Liver (tissue), 8 donors: ENCODE measurements at regions not wholly inside any gene's neighbourhood (a gene's known extent, or its start where the extent isn't known, plus 50 kb on each side); places are given as distances from the start of the nearest gene placed in this dataset.

Experiments used
- DNase-seq: peaks from one replicate; pipeline ENCODE4 v3.0.0-alpha.2; 2017; ENCODE audit warnings: low spot score
- H3K27ac ChIP-seq, 2 donors: one replicate each; pipeline ENCODE4 v1.7.0; 2013; ENCODE audit warnings: inconsistent platforms in 2 of 2, low read length in 2 of 2, control low read depth in 1 of 2, low read depth in 1 of 2, mild to moderate bottlenecking in 1 of 2
- H3K27me3 ChIP-seq, 4 donors: one replicate each; pipeline versions ENCODE4 v1.6.1 to v1.7.0; 2013; ENCODE audit warnings: low read length in 3 of 4, inconsistent platforms in 1 of 4, mild to moderate bottlenecking in 1 of 4, moderate library complexity in 1 of 4; ENCODE audit not compliant: control insufficient read depth in 4 of 4, insufficient read depth in 4 of 4
- H3K36me3 ChIP-seq, 4 donors: one replicate each; pipeline versions ENCODE4 v1.6.1 to v1.7.0; 2013; ENCODE audit warnings: low read length in 3 of 4, mild to moderate bottlenecking in 3 of 4, low read depth in 1 of 4, moderate library complexity in 1 of 4; ENCODE audit not compliant: control insufficient read depth in 4 of 4, insufficient read depth in 3 of 4
- H3K4me1 ChIP-seq, 4 donors: one replicate each; pipeline versions ENCODE4 v1.6.1 to v1.7.0; 2013; ENCODE audit warnings: low read length in 3 of 4, mild to moderate bottlenecking in 3 of 4, moderate library complexity in 1 of 4; ENCODE audit not compliant: control insufficient read depth in 4 of 4, insufficient read depth in 4 of 4
- H3K4me3 ChIP-seq, 3 donors: one replicate each; pipeline versions ENCODE4 v1.6.1 to v1.7.0; 2013; ENCODE audit warnings: low read length in 3 of 3, control low read depth in 1 of 3, low read depth in 1 of 3, mild to moderate bottlenecking in 1 of 3
- H3K9ac ChIP-seq, 2 donors: one replicate each; pipeline ENCODE4 v1.7.0; 2013; ENCODE audit warnings: low read length in 2 of 2, mild to moderate bottlenecking in 2 of 2, moderate library complexity in 2 of 2, control low read depth in 1 of 2, low read depth in 1 of 2
- H3K9me3 ChIP-seq, 4 donors: one replicate each; pipeline versions ENCODE4 v1.6.1 to v1.7.0; 2013; ENCODE audit warnings: low read length in 3 of 4; ENCODE audit not compliant: control insufficient read depth in 4 of 4
- HNF4G ChIP-seq: IDR thresholded peaks from 2 replicates; pipeline ENCODE4 v1.6.1; 2016; ENCODE audit warnings: antibody characterized with exemption
- MAX ChIP-seq: IDR thresholded peaks from 2 replicates; pipeline ENCODE4 v1.6.1; 2016; ENCODE audit warnings: antibody characterized with exemption
- NR2F2 ChIP-seq: IDR thresholded peaks from 2 replicates; pipeline ENCODE4 v1.6.1; 2016; ENCODE audit warnings: antibody characterized with exemption
- RAD21 ChIP-seq, 2 donors: IDR thresholded peaks; 2 replicates each; pipeline ENCODE4 v1.6.1; 2016; ENCODE audit warnings: antibody characterized with exemption in 2 of 2, mild to moderate bottlenecking in 2 of 2
- REST ChIP-seq: IDR thresholded peaks from 2 replicates; pipeline ENCODE4 v1.6.1; 2016; ENCODE audit warnings: antibody characterized with exemption, mild to moderate bottlenecking
- TAF1 ChIP-seq: conservative IDR thresholded peaks from 2 replicates; pipeline ENCODE4 v1.6.1; 2016; ENCODE audit warnings: antibody characterized with exemption, mild to moderate bottlenecking
- ZBTB33 ChIP-seq: IDR thresholded peaks from 2 replicates; pipeline ENCODE4 v1.6.1; 2016; ENCODE audit warnings: antibody characterized with exemption
- WGBS: extraction: QIAGEN DNeasy Blood & Tissue Kit; methylation state at CpG from one replicate; pipeline ENCODE4 v1.1.7; 2013; 5-methylcytosine and 5-hydroxymethylcytosine counted together
- TF ChIP-seq, protein P1 (sequence below): fragments of 150-350 bp; IDR thresholded peaks from 2 replicates; pipeline ENCODE4 v1.5.1; 2017; ENCODE audit warnings: improper control_type of control experiment, low read depth, low read length; ENCODE audit not compliant: missing input control
- TF ChIP-seq, protein P2 (sequence below): IDR thresholded peaks from 2 replicates; pipeline ENCODE4 v1.6.1; 2016; ENCODE audit warnings: antibody characterized with exemption
- donor health status: healthy.
- donor health status: healthy.
- donor health status: healthy.
- donor health status: healthy.
- donor health status: healthy.

GRCh38 chr19:30729451-30729850 lies 357.3 kb downstream of the ZNF536 start:
- no peaks in the 10 kb centered on the region for H3K36me3 ChIP-seq
- H3K9ac ChIP-seq, result no peak overlapping the region
- H3K9me3 ChIP-seq, result no peaks in the 10 kb centered on the region
- no peak for DNase-seq
- no peak overlapping the region for H3K4me3 ChIP-seq
- TF ChIP-seq TAF1 (no peak), MAX (no peak), HNF4G (no peak), NR2F2 (no peak)
- 73% methylated on average over 6 of the region's 6 CpGs for WGBS
- H3K4me1 ChIP-seq, result no peaks in the 10 kb centered on the region
- no peaks in the 10 kb centered on the region for H3K27me3 ChIP-seq
- H3K27ac ChIP-seq, result no peak overlapping the region

- H3K4me3 ChIP-seq, result no peak overlapping the region
- no peaks in the 10 kb centered on the region for H3K9me3 ChIP-seq
- WGBS, result 92% methylated on average over 9 of the region's 9 CpGs
- no peaks in the 10 kb centered on the region for H3K36me3 ChIP-seq
- DNase-seq, result no peak
- no peak overlapping the region for H3K27ac ChIP-seq
- peaks cover 0 to 12% (median 4%) of the 10 kb centered on the region in 4 donors for H3K4me1 ChIP-seq
- H3K9ac ChIP-seq, result no peak overlapping the region
- no peaks in the 10 kb centered on the region for H3K27me3 ChIP-seq
- TF ChIP-seq, protein P1, sequence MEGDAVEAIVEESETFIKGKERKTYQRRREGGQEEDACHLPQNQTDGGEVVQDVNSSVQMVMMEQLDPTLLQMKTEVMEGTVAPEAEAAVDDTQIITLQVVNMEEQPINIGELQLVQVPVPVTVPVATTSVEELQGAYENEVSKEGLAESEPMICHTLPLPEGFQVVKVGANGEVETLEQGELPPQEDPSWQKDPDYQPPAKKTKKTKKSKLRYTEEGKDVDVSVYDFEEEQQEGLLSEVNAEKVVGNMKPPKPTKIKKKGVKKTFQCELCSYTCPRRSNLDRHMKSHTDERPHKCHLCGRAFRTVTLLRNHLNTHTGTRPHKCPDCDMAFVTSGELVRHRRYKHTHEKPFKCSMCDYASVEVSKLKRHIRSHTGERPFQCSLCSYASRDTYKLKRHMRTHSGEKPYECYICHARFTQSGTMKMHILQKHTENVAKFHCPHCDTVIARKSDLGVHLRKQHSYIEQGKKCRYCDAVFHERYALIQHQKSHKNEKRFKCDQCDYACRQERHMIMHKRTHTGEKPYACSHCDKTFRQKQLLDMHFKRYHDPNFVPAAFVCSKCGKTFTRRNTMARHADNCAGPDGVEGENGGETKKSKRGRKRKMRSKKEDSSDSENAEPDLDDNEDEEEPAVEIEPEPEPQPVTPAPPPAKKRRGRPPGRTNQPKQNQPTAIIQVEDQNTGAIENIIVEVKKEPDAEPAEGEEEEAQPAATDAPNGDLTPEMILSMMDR, result no peak
- TF ChIP-seq NR2F2, result no peak
- no peak for TF ChIP-seq REST
- TF ChIP-seq, protein P2, sequence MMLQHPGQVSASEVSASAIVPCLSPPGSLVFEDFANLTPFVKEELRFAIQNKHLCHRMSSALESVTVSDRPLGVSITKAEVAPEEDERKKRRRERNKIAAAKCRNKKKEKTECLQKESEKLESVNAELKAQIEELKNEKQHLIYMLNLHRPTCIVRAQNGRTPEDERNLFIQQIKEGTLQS, result no peak
- TF ChIP-seq ZBTB33, result no peak
These were observed 350.6 kb downstream of the ZNF536 start for GRCh38 chr19:30722761-30723160.

- peaks cover 0 to 12% (median 4%) of the 10 kb centered on the region in 4 donors for H3K4me1 ChIP-seq
- H3K27ac ChIP-seq, result no peak overlapping the region
- 92% methylated on average over 8 of the region's 8 CpGs for WGBS
- no peaks in the 10 kb centered on the region for H3K9me3 ChIP-seq
- no peaks in the 10 kb centered on the region for H3K27me3 ChIP-seq
- H3K4me3 ChIP-seq, result no peak overlapping the region
- TF ChIP-seq NR2F2 (no peak), ZBTB33 (no peak), RAD21 (IDR thresholded peaks at IDR 0.05) (no peak)
- no peak for DNase-seq
- H3K9ac ChIP-seq, result no peak overlapping the region
- H3K36me3 ChIP-seq, result no peaks in the 10 kb centered on the region
These were observed 350.0 kb downstream of the ZNF536 start for GRCh38 chr19:30722186-30722585.
